GM21825 (cell line): ENCODE measurements at regions not wholly inside any gene's neighbourhood (a gene's known extent, or its start where the extent isn't known, plus 50 kb on each side); places are given as distances from the start of the nearest gene placed in this dataset.

Experiments
- ATAC-seq: cut with Tn5 transposase; IDR thresholded peaks from one replicate; pipeline ENCODE4 v1.9.1; 2021; ENCODE audit warnings: mild to moderate bottlenecking, moderate library complexity; ENCODE audit not compliant: unreplicated experiment

DNA sequence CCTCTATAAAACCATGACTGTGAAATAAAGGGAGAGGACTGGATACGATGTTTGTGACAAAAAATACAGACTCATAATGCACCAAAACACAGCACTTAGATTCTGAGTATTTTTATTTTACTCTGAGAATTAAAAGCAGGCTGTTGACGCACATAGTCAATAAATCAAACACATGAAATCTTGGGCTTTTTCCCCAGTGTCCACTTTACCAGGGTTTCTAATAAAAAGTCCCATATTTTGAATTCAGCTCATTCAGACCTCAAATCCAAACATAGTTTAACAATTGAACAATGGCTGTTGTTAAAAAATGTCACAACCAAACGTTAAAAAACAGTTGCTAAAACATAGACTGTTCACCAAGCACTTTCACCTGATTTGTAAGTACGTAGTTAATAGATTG is 553.4 kb downstream of the LTN1 start:
- no peak for ATAC-seq

- no peak for ATAC-seq
These were observed 555.6 kb downstream of the LTN1 start for GRCh38 chr21:28437061-28437460.

DNA sequence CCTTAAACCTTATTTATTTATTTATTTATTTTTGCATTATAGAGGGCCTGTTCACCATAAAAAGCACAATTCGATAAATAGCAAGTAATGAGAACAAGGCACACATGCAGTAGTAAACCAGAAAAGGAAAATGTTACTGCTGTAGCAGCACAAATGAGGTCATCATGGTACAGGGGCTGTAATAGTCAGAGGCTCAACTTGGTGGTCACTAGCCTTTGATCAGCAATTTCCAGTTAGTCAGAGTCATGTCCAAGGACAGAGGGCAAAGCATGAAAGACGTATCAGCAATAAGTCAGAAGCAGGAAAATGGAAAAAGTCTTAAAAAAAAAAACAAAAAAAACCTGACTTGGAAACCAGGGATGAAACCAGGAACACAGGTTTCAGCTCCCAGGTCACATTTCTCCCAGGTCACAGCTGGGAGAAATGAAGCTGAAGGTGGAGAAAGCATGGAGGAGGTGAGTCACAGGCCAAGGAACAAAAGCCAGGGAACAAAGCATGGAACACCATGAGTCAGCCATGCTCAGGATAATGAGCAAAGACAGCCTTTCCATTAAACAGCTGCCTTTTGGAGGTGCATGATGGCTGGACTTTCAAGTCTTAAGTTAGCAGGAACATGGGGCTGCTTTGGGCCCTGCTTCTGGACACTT is 556.3 kb downstream of the LTN1 start:
- ATAC-seq, result no peak

DNA sequence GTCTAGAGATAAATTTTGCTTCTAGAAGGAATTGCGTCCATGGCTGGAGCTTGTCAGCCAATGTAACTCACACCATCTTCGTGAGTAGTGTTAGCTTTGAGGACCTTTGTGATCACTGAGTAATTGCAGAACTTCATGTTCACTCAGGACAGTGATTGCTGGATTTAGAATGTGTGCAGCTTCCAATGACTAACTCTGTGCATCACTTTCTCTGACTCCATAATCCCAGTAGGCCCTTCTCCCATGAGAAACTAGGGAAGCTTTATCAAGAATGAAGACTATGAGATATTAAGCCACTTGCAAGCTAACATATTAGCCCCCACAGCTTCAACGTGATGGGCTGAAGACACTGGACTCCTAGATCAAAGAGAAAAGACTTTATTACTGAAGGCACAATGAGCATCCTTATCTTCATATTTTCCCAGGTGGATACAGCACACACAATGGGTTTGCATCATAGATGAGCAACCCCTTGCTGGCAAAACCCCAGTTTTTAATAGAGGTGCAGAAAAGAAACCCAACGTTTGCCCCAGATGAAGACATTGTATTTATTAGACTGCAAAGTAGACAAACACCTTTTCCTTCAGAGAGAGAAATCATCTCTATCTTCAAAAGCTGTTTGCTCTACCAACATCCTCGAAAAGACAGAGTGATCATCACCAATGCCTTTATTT is 561.0 kb downstream of the LTN1 start:
- no peak for ATAC-seq

DNA sequence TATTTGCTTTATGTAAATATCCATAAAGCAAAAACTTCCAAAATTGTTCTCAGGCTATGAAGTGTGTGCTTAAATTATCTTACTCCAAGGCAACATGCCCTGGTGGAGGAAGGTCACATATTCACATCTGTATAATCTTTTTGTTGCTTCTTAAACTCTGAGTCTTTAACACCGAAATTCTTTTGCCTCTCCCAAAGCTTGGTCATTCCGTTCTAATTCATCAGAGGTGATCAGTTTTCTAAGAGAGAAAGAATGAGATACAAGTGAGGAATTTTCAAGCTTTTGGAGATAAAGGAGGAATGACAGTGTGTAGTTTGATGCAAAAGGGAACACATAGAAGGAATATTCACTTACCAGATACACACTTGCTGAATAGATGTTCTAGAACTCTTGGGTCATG is 561.7 kb downstream of the LTN1 start:
- ATAC-seq, result no peak

DNA sequence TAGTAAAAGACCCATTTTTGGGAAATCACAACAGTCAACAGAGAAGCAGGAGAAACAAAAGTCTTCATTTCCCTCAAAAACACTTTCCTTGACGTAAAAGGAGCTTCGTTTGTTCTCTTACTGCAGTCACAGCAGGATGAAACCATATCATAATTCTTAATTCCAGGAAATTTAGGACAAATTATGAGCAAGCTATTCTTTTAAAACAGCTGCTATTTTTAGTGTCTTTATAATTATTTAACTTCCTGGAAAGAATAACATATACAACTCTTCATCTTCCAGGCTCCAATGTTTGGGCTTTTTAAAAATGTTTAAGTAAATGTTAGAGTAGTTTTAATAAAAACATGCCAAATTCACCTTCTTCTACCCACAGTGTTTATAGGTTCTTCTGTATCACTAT is 563.5 kb downstream of the LTN1 start:
- no peak for ATAC-seq

- no peak for ATAC-seq
These were observed 565.2 kb downstream of the LTN1 start for GRCh38 chr21:28427394-28428022.

DNA sequence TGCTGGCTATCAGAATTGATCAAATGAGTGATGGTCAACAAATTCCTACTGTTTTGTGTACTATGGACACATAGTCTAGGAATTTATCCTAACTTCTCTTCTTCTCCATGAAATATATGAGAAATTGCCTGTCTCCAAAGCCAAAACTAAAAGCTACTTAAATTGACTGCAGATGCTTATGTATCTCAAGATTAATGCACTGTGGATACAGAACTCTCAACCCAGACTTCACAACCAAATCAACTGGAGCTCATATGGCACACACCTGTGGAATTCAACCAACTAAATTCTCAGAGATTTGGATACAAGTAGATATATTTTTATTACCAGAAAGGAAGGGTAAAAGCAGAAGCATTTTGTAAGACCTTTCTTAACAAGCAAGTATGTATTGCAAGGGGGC is 566.1 kb downstream of the LTN1 start:
- ATAC-seq, result no peak

- no peak for ATAC-seq
These were observed 569.0 kb downstream of the LTN1 start for GRCh38 chr21:28423521-28424190.

DNA sequence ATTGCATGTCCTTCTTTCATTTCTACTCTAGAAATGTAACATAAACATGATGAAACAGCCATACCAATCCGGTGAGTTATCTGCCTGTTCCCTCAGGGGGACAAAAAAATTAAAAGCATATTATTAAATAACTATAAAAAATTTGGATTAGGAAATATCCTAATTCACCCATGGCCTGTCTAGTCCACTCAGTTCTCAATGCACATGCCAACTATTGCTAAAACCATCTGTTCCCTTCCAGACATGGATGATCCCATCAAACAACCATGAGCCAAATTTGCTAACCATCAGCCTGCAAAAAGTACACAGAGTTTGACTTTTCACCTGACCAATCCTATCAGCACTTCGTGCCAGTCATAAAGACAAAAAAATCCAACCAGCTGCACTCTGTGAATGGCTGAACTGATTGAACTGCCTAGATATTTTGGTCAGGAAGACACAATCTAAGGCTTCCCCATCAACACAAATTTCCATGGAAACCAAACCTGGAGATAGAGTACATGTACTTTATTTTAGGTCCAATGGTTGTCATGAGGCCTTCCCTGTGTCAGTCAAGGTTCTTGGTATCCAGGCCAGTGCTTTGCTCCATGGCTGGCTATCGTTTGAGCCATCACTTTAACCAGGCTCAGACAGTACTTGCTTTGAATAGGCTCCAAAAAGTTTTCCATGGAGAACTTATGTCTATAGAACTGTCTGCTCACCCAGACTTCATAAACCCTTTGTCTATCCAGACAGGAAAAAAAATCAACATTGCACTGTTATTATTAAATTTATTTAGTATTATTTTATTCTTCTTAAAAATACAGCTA is 570.8 kb downstream of the LTN1 start:
- no peak for ATAC-seq

DNA sequence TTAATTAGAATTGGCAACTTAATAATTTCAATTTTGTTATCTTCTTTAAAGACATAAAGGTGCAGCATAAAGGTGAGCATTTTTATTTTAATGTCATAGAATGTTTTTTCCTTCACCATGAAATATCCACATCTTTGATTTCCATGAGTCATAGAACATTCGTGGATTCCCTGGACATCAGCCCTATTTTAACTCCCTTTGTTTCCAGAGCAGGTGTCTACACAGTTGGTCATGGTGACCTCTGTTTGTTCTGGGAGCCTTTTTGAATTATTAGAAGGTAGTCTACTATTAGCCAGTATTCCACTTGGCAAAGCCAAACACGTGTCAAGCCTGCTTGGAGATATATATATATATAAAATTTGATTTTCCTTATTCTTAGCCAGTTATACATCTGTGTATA is 572.9 kb downstream of the LTN1 start:
- no peak for ATAC-seq

DNA sequence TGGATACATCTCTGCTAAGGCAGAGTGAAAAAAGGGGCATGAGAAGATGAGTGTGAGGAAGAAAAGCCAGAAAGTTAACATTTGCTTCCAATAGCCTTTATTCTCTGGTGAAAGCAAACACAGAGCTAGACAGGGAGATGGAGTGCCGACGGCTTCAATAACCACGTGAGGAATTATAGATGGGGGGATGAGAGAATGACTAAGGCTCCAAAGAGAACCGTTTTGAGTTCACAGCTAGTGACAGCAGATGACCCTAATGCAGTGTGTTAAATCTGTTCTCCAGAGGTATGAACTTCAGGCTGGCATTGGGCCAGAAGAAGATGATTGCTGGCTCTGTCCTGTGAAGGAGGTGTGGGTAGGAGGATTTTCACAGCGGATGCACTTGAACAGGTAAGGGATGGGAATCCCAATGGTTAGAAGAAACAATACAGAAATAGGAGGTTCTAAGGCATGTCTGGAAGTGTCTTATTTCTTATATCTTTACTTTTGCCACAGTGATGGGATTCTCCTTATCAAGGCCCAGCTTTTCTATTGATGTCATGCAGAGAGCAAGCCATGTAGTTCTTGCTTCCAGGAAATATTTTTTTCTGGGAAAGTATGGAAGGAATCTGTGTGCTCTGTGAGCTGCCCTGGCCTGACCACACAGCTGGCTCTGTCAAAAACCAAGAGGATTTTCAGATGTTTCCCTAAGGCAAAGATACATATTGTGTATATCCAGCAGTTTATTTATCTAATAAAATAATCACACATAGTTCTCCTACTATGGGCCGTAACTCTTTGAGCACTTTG is 573.8 kb downstream of the LTN1 start:
- ATAC-seq, result no peak

GRCh38 chr21:28410256-28410655 is 582.4 kb downstream of the LTN1 start:
- ATAC-seq, result no peak

DNA sequence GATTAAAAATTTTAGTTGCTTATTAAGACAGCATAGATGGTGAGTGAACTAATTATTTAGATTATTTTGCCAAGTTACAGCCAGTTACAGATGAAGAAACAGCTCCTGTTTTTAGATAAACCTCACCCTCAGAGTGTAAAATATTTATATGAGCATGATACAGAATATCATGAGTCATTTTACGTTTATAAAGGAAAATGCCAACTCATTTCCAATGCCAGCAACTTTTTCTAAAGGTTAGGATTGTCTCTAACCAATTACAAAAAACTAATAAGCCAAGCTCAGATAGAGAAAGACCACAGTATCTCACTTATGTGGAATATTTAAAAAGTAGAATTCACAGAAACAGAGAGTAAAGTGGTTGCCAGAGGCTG is 590.1 kb downstream of the LTN1 start:
- ATAC-seq, result no peak

DNA sequence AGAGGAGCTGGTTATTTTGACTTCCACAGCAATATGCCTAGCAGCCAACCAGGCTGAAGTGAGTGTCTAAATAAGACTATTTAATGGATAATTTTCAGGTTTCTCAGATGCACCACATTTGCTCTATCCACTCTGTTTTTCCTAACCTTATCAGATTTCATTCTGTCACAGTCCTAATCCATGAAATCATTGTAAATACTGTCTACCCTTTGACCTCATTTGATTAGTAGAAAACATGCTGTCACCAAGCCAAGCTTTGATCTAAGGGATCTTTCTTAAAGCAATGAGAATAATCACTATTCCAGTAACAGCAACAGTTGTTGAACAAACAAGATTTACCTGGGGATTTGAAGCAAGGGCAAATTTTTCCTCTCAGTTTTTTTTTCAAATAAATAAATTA is 595.6 kb downstream of the LTN1 start:
- ATAC-seq, result no peak

DNA sequence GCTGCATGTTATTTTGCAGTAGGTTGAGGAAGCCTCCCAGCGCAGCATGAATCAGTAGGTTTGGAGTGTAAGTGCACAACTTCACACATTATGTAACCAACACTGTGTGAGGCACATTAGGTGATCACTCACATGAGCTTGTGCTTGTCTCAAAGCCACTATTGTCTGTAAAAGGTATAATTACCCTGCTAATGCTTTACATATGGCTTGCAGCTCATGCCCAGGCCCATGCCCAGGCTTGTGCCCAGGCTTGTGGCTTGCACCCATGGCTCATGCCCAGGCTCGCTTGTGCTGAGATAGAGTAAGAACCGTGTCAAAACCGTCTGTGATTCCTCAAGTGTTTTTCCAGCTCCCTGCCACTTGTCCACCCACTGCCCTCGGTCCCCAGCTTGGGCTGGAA is 596.3 kb downstream of the LTN1 start:
- ATAC-seq, result no peak

DNA sequence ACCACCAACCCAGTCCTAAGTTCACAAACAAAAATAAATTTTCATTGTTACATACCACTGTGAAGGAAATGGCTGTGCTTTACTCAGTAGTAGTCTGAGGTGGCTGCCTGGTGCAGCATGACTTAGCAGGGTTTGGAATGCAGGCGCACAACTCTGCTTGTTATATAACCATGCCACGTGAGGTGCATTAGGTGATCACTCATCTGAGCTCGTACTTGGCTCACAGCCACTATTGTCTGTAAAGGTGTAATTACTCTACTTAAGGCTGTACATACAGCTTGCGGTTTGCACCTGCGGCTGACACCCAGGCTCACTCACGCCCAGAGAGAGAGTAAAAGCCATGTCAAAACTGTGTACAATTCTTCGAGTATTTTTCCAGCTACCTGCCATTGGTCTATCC is 599.4 kb downstream of the LTN1 start:
- no peak for ATAC-seq

DNA sequence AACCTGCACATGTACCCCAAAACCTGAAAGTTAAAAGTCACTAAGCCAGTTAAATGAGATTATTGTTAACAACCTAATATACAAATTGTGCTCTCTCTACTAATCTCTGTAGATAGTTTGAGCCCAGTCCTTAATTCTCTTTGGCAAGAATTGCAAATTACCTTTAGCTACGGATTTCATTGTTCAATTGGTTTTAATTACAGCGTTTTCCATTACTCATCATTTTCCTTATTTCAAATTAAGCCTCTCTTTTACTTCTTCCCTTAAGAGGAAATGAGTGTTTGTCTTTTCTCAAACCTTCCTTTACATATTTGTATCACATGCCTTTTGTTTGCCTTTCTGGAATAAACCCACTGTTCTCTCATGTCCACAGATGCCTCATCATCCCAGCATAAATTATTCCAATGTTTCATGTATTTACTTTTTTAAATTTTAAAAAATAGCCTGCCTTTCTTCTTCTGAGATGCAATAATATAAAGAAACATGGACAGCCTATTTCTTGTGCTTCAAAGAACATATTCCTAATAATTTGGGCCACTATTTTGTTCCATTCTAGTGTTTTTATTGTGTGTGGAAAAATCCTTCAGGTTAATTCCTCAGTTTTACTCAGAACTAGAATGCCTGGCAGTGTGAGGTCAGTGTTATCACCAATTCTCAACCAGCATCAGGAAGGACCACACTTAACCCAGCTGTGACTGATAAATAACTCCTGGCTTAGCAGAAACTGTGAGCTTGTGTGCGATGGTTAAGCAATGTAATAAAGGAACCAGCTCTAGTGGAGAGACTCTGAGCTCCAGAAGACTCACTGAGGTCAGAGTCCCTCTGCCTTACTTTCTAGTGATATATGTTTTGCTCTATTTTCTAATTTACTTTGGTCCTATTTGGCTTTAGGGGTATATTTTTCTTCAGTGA is 600.5 kb downstream of the LTN1 start:
- no peak for ATAC-seq

DNA sequence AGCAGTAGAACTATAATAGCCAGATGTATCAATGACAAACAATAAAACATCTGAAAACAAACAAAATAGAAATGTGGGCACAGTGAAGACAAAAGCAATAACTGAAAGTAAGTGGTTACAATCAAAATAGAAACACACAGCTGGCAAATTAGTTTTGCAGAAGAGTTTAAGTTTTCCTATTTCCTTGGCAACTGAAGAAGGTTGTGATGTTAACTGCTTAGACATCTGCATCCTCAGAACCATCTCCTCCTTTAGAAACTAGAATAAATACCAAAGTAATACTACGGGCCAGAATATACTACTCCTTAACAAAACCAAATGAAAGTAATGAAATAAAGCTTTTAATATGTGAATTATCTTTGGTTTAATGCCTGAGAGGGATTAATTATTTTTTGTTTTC is 605.5 kb downstream of the LTN1 start:
- no peak for ATAC-seq
